ENCODE measurements at regions not wholly inside any gene's neighbourhood (a gene's known extent, or its start where the extent isn't known, plus 50 kb on each side); places are given as distances from the start of the nearest gene placed in this dataset.

DNA sequence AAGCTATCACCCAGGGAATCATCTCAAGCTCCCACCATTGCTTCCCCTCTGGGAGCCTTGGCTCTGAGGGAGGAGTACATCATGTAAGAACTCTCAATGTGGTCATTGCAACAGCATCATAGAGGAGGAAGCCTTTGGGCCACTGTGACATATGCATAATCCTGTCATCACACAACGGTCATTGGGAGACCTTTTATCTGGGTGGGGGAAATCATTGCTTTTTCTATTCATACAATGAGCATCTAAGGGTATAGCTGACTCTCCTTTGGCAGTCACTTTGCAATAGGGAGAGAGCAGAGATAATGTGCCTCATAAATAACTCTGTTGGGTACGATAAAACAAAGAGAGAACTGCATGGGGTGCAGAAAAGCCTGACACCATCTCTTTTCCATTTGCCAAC is 155.2 kb upstream of the KCNIP4 start:
- H3K27me3 ChIP-seq (ENCODE audit: control insufficient read depth, low read length), result no peaks in the 10 kb centered on the region
- H3K79me2 ChIP-seq (ENCODE audit: control insufficient read depth, low read length), result no peaks in the 10 kb centered on the region
- no peaks in the 10 kb centered on the region for H3K9me3 ChIP-seq (ENCODE audit: control insufficient read depth, insufficient read depth, low read length)
- no peaks in the 10 kb centered on the region for H3K36me3 ChIP-seq (ENCODE audit: control insufficient read depth, low read length)
- H3K4me2 ChIP-seq (ENCODE audit: low read length), result no peak overlapping the region
- H4K20me1 ChIP-seq (ENCODE audit: control insufficient read depth, insufficient read depth, low read depth, low read length), result no peaks in the 10 kb centered on the region
- no peak overlapping the region for H3K4me3 ChIP-seq (ENCODE audit: low read length)
- TF ChIP-seq EZH2phosphoT487 (IDR thresholded peaks at IDR 0.05; ENCODE audit: borderline replicate concordance, low read length), result no peak
- TF ChIP-seq, protein P1, sequence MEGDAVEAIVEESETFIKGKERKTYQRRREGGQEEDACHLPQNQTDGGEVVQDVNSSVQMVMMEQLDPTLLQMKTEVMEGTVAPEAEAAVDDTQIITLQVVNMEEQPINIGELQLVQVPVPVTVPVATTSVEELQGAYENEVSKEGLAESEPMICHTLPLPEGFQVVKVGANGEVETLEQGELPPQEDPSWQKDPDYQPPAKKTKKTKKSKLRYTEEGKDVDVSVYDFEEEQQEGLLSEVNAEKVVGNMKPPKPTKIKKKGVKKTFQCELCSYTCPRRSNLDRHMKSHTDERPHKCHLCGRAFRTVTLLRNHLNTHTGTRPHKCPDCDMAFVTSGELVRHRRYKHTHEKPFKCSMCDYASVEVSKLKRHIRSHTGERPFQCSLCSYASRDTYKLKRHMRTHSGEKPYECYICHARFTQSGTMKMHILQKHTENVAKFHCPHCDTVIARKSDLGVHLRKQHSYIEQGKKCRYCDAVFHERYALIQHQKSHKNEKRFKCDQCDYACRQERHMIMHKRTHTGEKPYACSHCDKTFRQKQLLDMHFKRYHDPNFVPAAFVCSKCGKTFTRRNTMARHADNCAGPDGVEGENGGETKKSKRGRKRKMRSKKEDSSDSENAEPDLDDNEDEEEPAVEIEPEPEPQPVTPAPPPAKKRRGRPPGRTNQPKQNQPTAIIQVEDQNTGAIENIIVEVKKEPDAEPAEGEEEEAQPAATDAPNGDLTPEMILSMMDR (IDR thresholded peaks at IDR 0.05; ENCODE audit: low read depth, low read length, poor library complexity, severe bottlenecking), result no peak
- no peaks in the 10 kb centered on the region for H3K9me2 ChIP-seq (replicated peaks; ENCODE audit: control insufficient read depth, low read length)
- H3K27ac ChIP-seq (ENCODE audit: low read depth, low read length), result no peak overlapping the region
- H3F3A ChIP-seq (ENCODE audit: control insufficient read depth, insufficient read depth), result no peaks in the 10 kb centered on the region
- H3K4me1 ChIP-seq (ENCODE audit: control insufficient read depth, low read length), result no peaks in the 10 kb centered on the region

DNA sequence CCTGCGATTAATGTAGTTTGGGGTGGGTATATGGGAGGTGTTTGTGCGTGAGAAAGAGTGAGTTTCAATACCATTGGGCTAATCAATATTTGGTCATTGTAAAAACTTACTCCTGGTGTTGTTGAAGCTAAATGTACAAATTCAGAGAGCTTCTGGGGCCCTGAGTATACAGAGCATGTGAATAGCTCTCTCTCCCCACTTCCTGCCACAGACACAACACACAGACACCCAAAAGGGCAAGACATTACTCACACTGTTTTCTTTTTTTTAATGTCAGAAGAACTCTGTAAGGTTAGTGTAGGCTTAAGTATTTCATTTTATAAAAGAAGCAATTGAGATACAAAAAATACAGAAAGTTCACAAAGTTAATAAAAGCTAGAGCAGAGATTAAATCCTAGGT is 151.3 kb upstream of the KCNIP4 start:
- Histone ChIP-seq H3K27me3 (ENCODE audit: control insufficient read depth, low read length) (no peaks in the 10 kb centered on the region), H3K27ac (ENCODE audit: low read depth, low read length) (no peak overlapping the region), H3K4me2 (ENCODE audit: low read length) (no peak overlapping the region), H3K9me3 (ENCODE audit: control insufficient read depth, insufficient read depth, low read length) (no peaks in the 10 kb centered on the region), H3K4me3 (ENCODE audit: low read length) (no peak overlapping the region), H3K36me3 (ENCODE audit: control insufficient read depth, low read length) (no peaks in the 10 kb centered on the region), H3K79me2 (ENCODE audit: control insufficient read depth, low read length) (no peaks in the 10 kb centered on the region), H3K9me2 (replicated peaks; ENCODE audit: control insufficient read depth, low read length) (no peaks in the 10 kb centered on the region), H3K4me1 (ENCODE audit: control insufficient read depth, low read length) (no peaks in the 10 kb centered on the region), H4K20me1 (ENCODE audit: control insufficient read depth, insufficient read depth, low read depth, low read length) (no peaks in the 10 kb centered on the region), H3F3A (ENCODE audit: control insufficient read depth, insufficient read depth) (no peaks in the 10 kb centered on the region)
- TF ChIP-seq, protein P1 (IDR thresholded peaks at IDR 0.05; ENCODE audit: low read depth, low read length, poor library complexity, severe bottlenecking), result no peak
- TF ChIP-seq EZH2phosphoT487 (IDR thresholded peaks at IDR 0.05; ENCODE audit: borderline replicate concordance, low read length), result no peak

DNA sequence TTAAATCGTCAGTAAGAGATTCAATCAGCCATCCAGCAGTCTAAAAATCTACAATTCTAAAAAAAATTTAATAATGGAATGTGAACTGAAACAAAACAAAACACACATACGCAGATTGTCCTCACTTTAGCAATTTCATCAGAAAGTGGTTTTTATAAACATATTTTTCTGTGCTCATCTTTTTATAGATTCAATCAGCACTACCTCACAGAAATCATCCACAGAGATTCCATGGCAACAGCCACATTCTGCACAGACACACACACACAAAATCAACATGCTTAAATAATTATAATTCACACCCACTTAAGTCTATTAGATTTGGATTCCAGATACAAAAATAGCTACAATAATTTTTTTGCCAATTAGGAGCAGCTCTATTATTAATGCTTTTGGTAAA is 149.0 kb upstream of the KCNIP4 start:
- Histone ChIP-seq H4K20me1 (ENCODE audit: control insufficient read depth, insufficient read depth, low read depth, low read length) (no peaks in the 10 kb centered on the region), H3K9me3 (ENCODE audit: control insufficient read depth, insufficient read depth, low read length) (no peaks in the 10 kb centered on the region), H3K4me2 (ENCODE audit: low read length) (no peak overlapping the region), H3K36me3 (ENCODE audit: control insufficient read depth, low read length) (no peaks in the 10 kb centered on the region), H3K9me2 (replicated peaks; ENCODE audit: control insufficient read depth, low read length) (no peaks in the 10 kb centered on the region), H3K4me3 (ENCODE audit: low read length) (no peak overlapping the region), H3K4me1 (ENCODE audit: control insufficient read depth, low read length) (no peaks in the 10 kb centered on the region), H3F3A (ENCODE audit: control insufficient read depth, insufficient read depth) (no peaks in the 10 kb centered on the region), H3K27ac (ENCODE audit: low read depth, low read length) (no peak overlapping the region), H3K27me3 (ENCODE audit: control insufficient read depth, low read length) (no peaks in the 10 kb centered on the region), H3K79me2 (ENCODE audit: control insufficient read depth, low read length) (no peaks in the 10 kb centered on the region)
- TF ChIP-seq EZH2phosphoT487 (IDR thresholded peaks at IDR 0.05; ENCODE audit: borderline replicate concordance, low read length), result no peak
- TF ChIP-seq, protein P1 (IDR thresholded peaks at IDR 0.05; ENCODE audit: low read depth, low read length, poor library complexity, severe bottlenecking), result no peak

DNA sequence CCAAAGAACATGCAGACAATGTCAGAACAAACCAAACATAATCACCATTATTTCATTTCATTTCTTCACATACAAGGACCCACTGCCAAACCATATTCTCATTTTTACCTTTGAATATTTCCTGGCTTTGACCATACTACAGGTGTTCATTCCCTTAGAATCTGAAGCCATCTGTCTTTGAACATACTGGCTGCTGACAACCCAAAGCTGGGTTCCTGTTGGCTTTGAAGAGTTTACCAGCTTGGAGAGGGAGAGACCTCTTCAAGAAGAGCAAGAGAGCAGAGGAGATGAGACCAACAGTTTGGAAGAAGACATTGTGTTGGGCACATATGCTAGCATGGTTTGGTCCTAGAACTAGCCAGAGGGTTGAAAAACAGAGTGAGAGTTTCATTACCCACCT is 145.6 kb upstream of the KCNIP4 start:
- no peaks in the 10 kb centered on the region for H4K20me1 ChIP-seq (ENCODE audit: control insufficient read depth, insufficient read depth, low read depth, low read length)
- H3K27me3 ChIP-seq (ENCODE audit: control insufficient read depth, low read length), result no peaks in the 10 kb centered on the region
- H3K9me2 ChIP-seq (replicated peaks; ENCODE audit: control insufficient read depth, low read length), result no peaks in the 10 kb centered on the region
- no peaks in the 10 kb centered on the region for H3F3A ChIP-seq (ENCODE audit: control insufficient read depth, insufficient read depth)
- no peaks in the 10 kb centered on the region for H3K36me3 ChIP-seq (ENCODE audit: control insufficient read depth, low read length)
- H3K79me2 ChIP-seq (ENCODE audit: control insufficient read depth, low read length), result no peaks in the 10 kb centered on the region
- H3K4me1 ChIP-seq (ENCODE audit: control insufficient read depth, low read length), result no peaks in the 10 kb centered on the region
- no peak overlapping the region for H3K27ac ChIP-seq (ENCODE audit: low read depth, low read length)
- H3K9me3 ChIP-seq (ENCODE audit: control insufficient read depth, insufficient read depth, low read length), result no peaks in the 10 kb centered on the region
- H3K4me3 ChIP-seq (ENCODE audit: low read length), result no peak overlapping the region
- no peak overlapping the region for H3K4me2 ChIP-seq (ENCODE audit: low read length)
- TF ChIP-seq, protein P1 (IDR thresholded peaks at IDR 0.05; ENCODE audit: low read depth, low read length, poor library complexity, severe bottlenecking), result no peak
- TF ChIP-seq EZH2phosphoT487 (IDR thresholded peaks at IDR 0.05; ENCODE audit: borderline replicate concordance, low read length), result no peak
